ENCODE measurements at regions not wholly inside any gene's neighbourhood (a gene's known extent, or its start where the extent isn't known, plus 50 kb on each side); places are given as distances from the start of the nearest gene placed in this dataset.

DNA sequence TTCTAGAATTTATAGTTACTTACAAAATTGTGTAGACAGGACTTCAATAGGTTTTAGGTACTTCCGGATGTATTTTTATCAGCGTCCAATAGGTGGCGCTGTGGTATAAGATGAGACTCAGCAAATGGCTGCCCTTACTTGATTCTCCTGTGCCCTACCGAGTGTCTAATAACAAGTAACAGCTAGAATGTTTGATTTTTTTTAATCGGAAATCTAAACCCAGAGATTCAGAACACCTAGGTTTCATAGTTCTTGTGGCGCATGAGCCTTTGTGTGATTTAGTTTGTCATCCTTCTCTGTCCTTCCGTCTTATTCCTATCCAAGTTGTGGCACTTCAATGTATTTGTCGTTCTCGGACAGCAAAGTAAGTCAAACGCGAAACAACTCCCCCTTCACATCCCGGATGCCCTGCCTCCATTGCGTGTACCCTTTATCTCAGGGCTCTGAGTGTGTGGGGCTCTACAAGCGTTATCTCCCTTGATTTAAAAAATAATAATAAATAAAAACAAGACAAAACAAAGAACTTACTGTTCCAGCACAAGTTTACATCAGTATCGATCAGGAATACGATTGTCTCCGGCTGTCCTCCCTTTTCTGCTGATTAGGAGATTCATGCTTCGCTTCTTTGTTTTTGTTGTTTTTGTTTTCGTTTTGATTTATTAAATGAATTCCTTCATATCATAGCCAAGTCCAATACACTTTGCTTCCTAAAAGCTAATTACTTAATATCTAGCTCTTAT lies 50.7 kb upstream of the SLC30A5 start (continued):
- TF ChIP-seq ZC3H13 (CRISPR knock-in tag; IDR thresholded peaks at IDR 0.05) (no peak), ZNF569 (CRISPR knock-in tag; IDR thresholded peaks at IDR 0.05; ENCODE audit: borderline replicate concordance) (no peak), TCF7 (IDR thresholded peaks at IDR 0.05; ENCODE audit: low read depth) (no peak), MYC (CRISPR knock-in tag; IDR thresholded peaks at IDR 0.05; ENCODE audit: borderline replicate concordance) (no peak), PAWR (CRISPR knock-in tag; IDR thresholded peaks at IDR 0.05; ENCODE audit: borderline replicate concordance) (no peak), FOXA3 (CRISPR knock-in tag; IDR thresholded peaks at IDR 0.05) (no peak), ZNF180 (CRISPR knock-in tag; IDR thresholded peaks at IDR 0.05; ENCODE audit: borderline replicate concordance, low read depth) (no peak), ZBTB8A (CRISPR knock-in tag; IDR thresholded peaks at IDR 0.05; ENCODE audit: borderline replicate concordance, low read depth) (no peak), SRY (CRISPR knock-in tag; IDR thresholded peaks at IDR 0.05) (no peak), ATF7 (IDR thresholded peaks at IDR 0.05) (no peak), ATF7 (CRISPR knock-in tag; IDR thresholded peaks at IDR 0.05) (no peak), ZNF781 (CRISPR knock-in tag; IDR thresholded peaks at IDR 0.05; ENCODE audit: borderline replicate concordance, not compliant biosample characterization) (no peak), RXRA (CRISPR knock-in tag; IDR thresholded peaks at IDR 0.05) (no peak), HDAC2 (CRISPR knock-in tag; IDR thresholded peaks at IDR 0.05) (peak; percentile 12; the same call in 1 of the 2 replicates), PHF21A (CRISPR knock-in tag; IDR thresholded peaks at IDR 0.05) (no peak), MIER3 (CRISPR knock-in tag; IDR thresholded peaks at IDR 0.05; ENCODE audit: borderline replicate concordance) (no peak), SRF (IDR thresholded peaks at IDR 0.05; ENCODE audit: low read depth, low read length) (no peak), CHD2 (IDR thresholded peaks at IDR 0.05; ENCODE audit: low read depth, low read length) (no peak), RXRB (CRISPR knock-in tag; IDR thresholded peaks at IDR 0.05; ENCODE audit: borderline replicate concordance) (no peak), KAT8 (CRISPR knock-in tag; IDR thresholded peaks at IDR 0.05) (peak; percentile 70), ZSCAN9 (CRISPR knock-in tag; IDR thresholded peaks at IDR 0.05; ENCODE audit: borderline replicate concordance) (no peak), CHD4 (IDR thresholded peaks at IDR 0.05; ENCODE audit: borderline replicate concordance, low read length) (no peak)
- TF ChIP-seq, protein P1, sequence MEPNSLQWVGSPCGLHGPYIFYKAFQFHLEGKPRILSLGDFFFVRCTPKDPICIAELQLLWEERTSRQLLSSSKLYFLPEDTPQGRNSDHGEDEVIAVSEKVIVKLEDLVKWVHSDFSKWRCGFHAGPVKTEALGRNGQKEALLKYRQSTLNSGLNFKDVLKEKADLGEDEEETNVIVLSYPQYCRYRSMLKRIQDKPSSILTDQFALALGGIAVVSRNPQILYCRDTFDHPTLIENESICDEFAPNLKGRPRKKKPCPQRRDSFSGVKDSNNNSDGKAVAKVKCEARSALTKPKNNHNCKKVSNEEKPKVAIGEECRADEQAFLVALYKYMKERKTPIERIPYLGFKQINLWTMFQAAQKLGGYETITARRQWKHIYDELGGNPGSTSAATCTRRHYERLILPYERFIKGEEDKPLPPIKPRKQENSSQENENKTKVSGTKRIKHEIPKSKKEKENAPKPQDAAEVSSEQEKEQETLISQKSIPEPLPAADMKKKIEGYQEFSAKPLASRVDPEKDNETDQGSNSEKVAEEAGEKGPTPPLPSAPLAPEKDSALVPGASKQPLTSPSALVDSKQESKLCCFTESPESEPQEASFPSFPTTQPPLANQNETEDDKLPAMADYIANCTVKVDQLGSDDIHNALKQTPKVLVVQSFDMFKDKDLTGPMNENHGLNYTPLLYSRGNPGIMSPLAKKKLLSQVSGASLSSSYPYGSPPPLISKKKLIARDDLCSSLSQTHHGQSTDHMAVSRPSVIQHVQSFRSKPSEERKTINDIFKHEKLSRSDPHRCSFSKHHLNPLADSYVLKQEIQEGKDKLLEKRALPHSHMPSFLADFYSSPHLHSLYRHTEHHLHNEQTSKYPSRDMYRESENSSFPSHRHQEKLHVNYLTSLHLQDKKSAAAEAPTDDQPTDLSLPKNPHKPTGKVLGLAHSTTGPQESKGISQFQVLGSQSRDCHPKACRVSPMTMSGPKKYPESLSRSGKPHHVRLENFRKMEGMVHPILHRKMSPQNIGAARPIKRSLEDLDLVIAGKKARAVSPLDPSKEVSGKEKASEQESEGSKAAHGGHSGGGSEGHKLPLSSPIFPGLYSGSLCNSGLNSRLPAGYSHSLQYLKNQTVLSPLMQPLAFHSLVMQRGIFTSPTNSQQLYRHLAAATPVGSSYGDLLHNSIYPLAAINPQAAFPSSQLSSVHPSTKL (CRISPR knock-in tag; IDR thresholded peaks at IDR 0.05): peak; percentile 49; the same call in 1 of the 2 replicates
- TF ChIP-seq, protein P2, sequence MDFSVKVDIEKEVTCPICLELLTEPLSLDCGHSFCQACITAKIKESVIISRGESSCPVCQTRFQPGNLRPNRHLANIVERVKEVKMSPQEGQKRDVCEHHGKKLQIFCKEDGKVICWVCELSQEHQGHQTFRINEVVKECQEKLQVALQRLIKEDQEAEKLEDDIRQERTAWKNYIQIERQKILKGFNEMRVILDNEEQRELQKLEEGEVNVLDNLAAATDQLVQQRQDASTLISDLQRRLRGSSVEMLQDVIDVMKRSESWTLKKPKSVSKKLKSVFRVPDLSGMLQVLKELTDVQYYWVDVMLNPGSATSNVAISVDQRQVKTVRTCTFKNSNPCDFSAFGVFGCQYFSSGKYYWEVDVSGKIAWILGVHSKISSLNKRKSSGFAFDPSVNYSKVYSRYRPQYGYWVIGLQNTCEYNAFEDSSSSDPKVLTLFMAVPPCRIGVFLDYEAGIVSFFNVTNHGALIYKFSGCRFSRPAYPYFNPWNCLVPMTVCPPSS (IDR thresholded peaks at IDR 0.05): no peak

All from HepG2 (cell line).